Mesothelial cell of epicardium (in vitro differentiated cells): ENCODE measurements at regions not wholly inside any gene's neighbourhood (a gene's known extent, or its start where the extent isn't known, plus 50 kb on each side); places are given as distances from the start of the nearest gene placed in this dataset.

Experiments used
- DNase-seq, 2 experiments: peaks; one replicate each; pipeline ENCODE4 v3.0.0; 2021; ENCODE audit warnings: low spot score in 2 of 2; ENCODE audit not compliant: unreplicated experiment in 2 of 2
- H3K27ac Mint-ChIP-seq: 2 replicates; pipeline ENCODE4 v1.8.0; 2021; ENCODE audit warnings: mixed read lengths
- H3K27me3 Mint-ChIP-seq: 2 replicates; pipeline ENCODE4 v1.8.0; 2021; ENCODE audit warnings: low read depth, mixed read lengths
- H3K36me3 Mint-ChIP-seq: 2 replicates; pipeline ENCODE4 v1.8.0; 2021; ENCODE audit warnings: mixed read lengths
- H3K4me1 Mint-ChIP-seq: 2 replicates; pipeline ENCODE4 v1.8.0; 2021; ENCODE audit warnings: mixed read lengths
- H3K4me3 Mint-ChIP-seq: 2 replicates; pipeline ENCODE4 v1.8.0; 2021; ENCODE audit warnings: mild to moderate bottlenecking, moderate library complexity, mixed read lengths
- H3K9me3 Mint-ChIP-seq: 2 replicates; pipeline ENCODE4 v1.8.0; 2021; ENCODE audit warnings: mixed read lengths
- CTCF ChIP-seq: fragments of 200-600 bp; sonication (generic); IDR thresholded peaks from one replicate; pipeline ENCODE4 v1.5.0; 2021; ENCODE audit warnings: antibody characterized with exemption; ENCODE audit not compliant: unreplicated experiment

- no peak overlapping the region for H3K4me3 Mint-ChIP-seq
- peaks cover 10% of the 10 kb centered on the region for H3K9me3 Mint-ChIP-seq
- H3K27me3 Mint-ChIP-seq, result no peaks in the 10 kb centered on the region
- no peaks in the 10 kb centered on the region for H3K36me3 Mint-ChIP-seq
- TF ChIP-seq CTCF, result no peak
- no peak for DNase-seq
- peaks cover 2% of the 10 kb centered on the region for H3K4me1 Mint-ChIP-seq
- no peak overlapping the region for H3K27ac Mint-ChIP-seq
Observed at GRCh38 chr3:124131580-124131979, 139.7 kb upstream of the ROPN1 start.

- Mint-ChIP-seq H3K36me3 (no peaks in the 10 kb centered on the region), H3K27ac (no peak overlapping the region), H3K27me3 (no peaks in the 10 kb centered on the region), H3K4me3 (no peak overlapping the region), H3K9me3 (peaks cover 10% of the 10 kb centered on the region), H3K4me1 (peaks cover 2% of the 10 kb centered on the region)
- DNase-seq, result no peak
- TF ChIP-seq CTCF, result no peak
Observed at GRCh38 chr3:124132813-124133212, 140.9 kb upstream of the ROPN1 start.

- H3K27ac Mint-ChIP-seq, result no peak overlapping the region
- DNase-seq, result no peak
- H3K27me3 Mint-ChIP-seq, result no peaks in the 10 kb centered on the region
- H3K36me3 Mint-ChIP-seq, result no peaks in the 10 kb centered on the region
- peaks cover 10% of the 10 kb centered on the region for H3K9me3 Mint-ChIP-seq
- peaks cover 2% of the 10 kb centered on the region for H3K4me1 Mint-ChIP-seq
- H3K4me3 Mint-ChIP-seq, result no peak overlapping the region
- no peak for TF ChIP-seq CTCF
Observed at GRCh38 chr3:124133366-124133940, 141.5 kb upstream of the ROPN1 start.

- TF ChIP-seq CTCF, result no peak
- Mint-ChIP-seq H3K4me3 (no peak overlapping the region), H3K36me3 (no peaks in the 10 kb centered on the region)
Observed at GRCh38 chr3:124137216-124137615, 145.3 kb upstream of the ROPN1 start.

GRCh38 chr3:124138148-124138547, 146.2 kb upstream of the ROPN1 start:
- H3K4me1 Mint-ChIP-seq, result no peaks in the 10 kb centered on the region
- H3K4me3 Mint-ChIP-seq, result no peak overlapping the region
- TF ChIP-seq CTCF, result no peak

More at GRCh38 chr3:124137216-124137615, 145.3 kb upstream of the ROPN1 start:
- Mint-ChIP-seq H3K27ac (no peak overlapping the region), H3K9me3 (peaks cover 10% of the 10 kb centered on the region), H3K27me3 (no peaks in the 10 kb centered on the region), H3K4me1 (peaks cover 2% of the 10 kb centered on the region)
- DNase-seq, result no peak

GRCh38 chr3:124140746-124141145, 148.8 kb upstream of the ROPN1 start:
- Mint-ChIP-seq H3K4me3 (no peak overlapping the region), H3K9me3 (no peaks in the 10 kb centered on the region), H3K36me3 (no peaks in the 10 kb centered on the region), H3K4me1 (no peaks in the 10 kb centered on the region), H3K27ac (no peak overlapping the region), H3K27me3 (peaks cover 2% of the 10 kb centered on the region)
- no peak for TF ChIP-seq CTCF
- no peak for DNase-seq

More at GRCh38 chr3:124138148-124138547, 146.2 kb upstream of the ROPN1 start:
- Mint-ChIP-seq H3K36me3 (no peaks in the 10 kb centered on the region), H3K27me3 (no peaks in the 10 kb centered on the region), H3K9me3 (peaks cover 10% of the 10 kb centered on the region), H3K27ac (no peak overlapping the region)
- no peak for DNase-seq
